HG02884 (cell line): ENCODE measurements at regions not wholly inside any gene's neighbourhood (a gene's known extent, or its start where the extent isn't known, plus 50 kb on each side); places are given as distances from the start of the nearest gene placed in this dataset.
"Not testable (repeated sequence)": the region's sequence is repeated elsewhere in the genome, so short reads cannot be mapped to it uniquely, and the experiment has no call there.

Experiments used
- ATAC-seq: cut with Tn5 transposase; IDR thresholded peaks from one replicate; pipeline ENCODE4 v1.9.1; 2021; ENCODE audit warnings: mild to moderate bottlenecking, moderate library complexity; ENCODE audit not compliant: unreplicated experiment

- no peak for ATAC-seq
Measured at GRCh38 chr11:122405547-122406341, 249.8 kb upstream of the UBASH3B start.

GRCh38 chr11:122404571-122404970 is 251.0 kb upstream of the UBASH3B start:
- ATAC-seq: no peak

- ATAC-seq: not testable (repeated sequence)
Measured at GRCh38 chr11:122401581-122401980, 253.9 kb upstream of the UBASH3B start.

- ATAC-seq: peak; percentile 74
Measured at GRCh38 chr11:122399375-122399774, 256.1 kb upstream of the UBASH3B start.

GRCh38 chr11:122398851-122399250 is 256.7 kb upstream of the UBASH3B start:
- ATAC-seq: no peak

- peak; percentile 78 for ATAC-seq
Measured at GRCh38 chr11:122398167-122398566, 257.4 kb upstream of the UBASH3B start.

- no peak for ATAC-seq
Measured at GRCh38 chr11:122395282-122395681, 260.2 kb upstream of the UBASH3B start.

GRCh38 chr11:122394313-122394712 is 261.2 kb upstream of the UBASH3B start:
- no peak for ATAC-seq

GRCh38 chr11:122393209-122393860 is 262.2 kb upstream of the UBASH3B start:
- no peak for ATAC-seq

- ATAC-seq: no peak
Measured at GRCh38 chr11:122392508-122392907, 263.0 kb upstream of the UBASH3B start.

GRCh38 chr11:122391049-122391448 is 264.5 kb upstream of the UBASH3B start:
- no peak for ATAC-seq

GRCh38 chr11:122383186-122383585 is 267.2 kb upstream of the BLID start:
- no peak for ATAC-seq

GRCh38 chr11:122375687-122376399 is 259.8 kb upstream of the BLID start:
- no peak for ATAC-seq

- no peak for ATAC-seq
Measured at GRCh38 chr11:122368796-122369195, 252.8 kb upstream of the BLID start.

- ATAC-seq: no peak
Measured at GRCh38 chr11:122367809-122368231, 251.8 kb upstream of the BLID start.

- ATAC-seq: no peak
Measured at GRCh38 chr11:122365610-122366360, 249.8 kb upstream of the BLID start.

GRCh38 chr11:122363296-122363695 is 247.3 kb upstream of the BLID start:
- no peak for ATAC-seq

GRCh38 chr11:122362381-122362780 is 246.4 kb upstream of the BLID start:
- ATAC-seq: no peak

GRCh38 chr11:122360875-122361274 is 244.9 kb upstream of the BLID start:
- no peak for ATAC-seq

- no peak for ATAC-seq
Measured at GRCh38 chr11:122359081-122359571, 243.1 kb upstream of the BLID start.

- ATAC-seq: no peak
Measured at GRCh38 chr11:122358292-122358691, 242.3 kb upstream of the BLID start.
